Heart left ventricle (tissue), 16 donors: ENCODE measurements at regions not wholly inside any gene's neighbourhood (a gene's known extent, or its start where the extent isn't known, plus 50 kb on each side); places are given as distances from the start of the nearest gene placed in this dataset.

Experiments used
- ATAC-seq, 4 donors: fragments of 200-7000 bp; cut with Tn5 transposase; one replicate each; pipeline ENCODE4 v1.9.1; 2020 to 2022; ENCODE audit warnings: moderate library complexity in 4 of 4, mild to moderate bottlenecking in 3 of 4, moderate number of reproducible peaks in 1 of 4
- DNase-seq, 5 donors: peaks; one replicate each; pipeline ENCODE4 v3.0.0-alpha.2; 2020
- H3K27ac ChIP-seq, 12 donors: fragments of 200-600 bp; sonication (generic) in 4 of 12; one replicate each; pipeline versions ENCODE4 v1.5.0 to v1.8.0; 2016 to 2022; ENCODE audit warnings: mild to moderate bottlenecking in 2 of 12
- H3K27me3 ChIP-seq, 9 donors: fragments of 200-600 bp; sonication (generic) in 2 of 9; one replicate each; pipeline versions ENCODE4 v1.5.1 to v1.8.0; 2016 to 2022; ENCODE audit warnings: mild to moderate bottlenecking in 3 of 9
- H3K36me3 ChIP-seq, 9 donors: fragments of 200-600 bp; sonication (generic) in 2 of 9; one replicate each; pipeline versions ENCODE4 v1.5.0 to v1.8.0; 2018 to 2022; ENCODE audit warnings: mild to moderate bottlenecking in 2 of 9
- H3K4me1 ChIP-seq, 12 donors: fragments of 200-600 bp; sonication (generic) in 4 of 12; one replicate each; pipeline versions ENCODE4 v1.5.0 to v1.8.0; 2016 to 2022; ENCODE audit warnings: mild to moderate bottlenecking in 3 of 12
- H3K4me3 ChIP-seq, 12 donors: fragments of 200-600 bp; sonication (generic) in 4 of 12; one replicate each; pipeline versions ENCODE4 v1.5.0 to v1.8.0; 2017 to 2022; ENCODE audit warnings: mild to moderate bottlenecking in 9 of 12, moderate library complexity in 4 of 12
- H3K9me3 ChIP-seq, 12 donors: fragments of 200-600 bp; sonication (generic) in 4 of 12; one replicate each; pipeline versions ENCODE4 v1.5.0 to v1.8.0; 2016 to 2022; ENCODE audit warnings: mild to moderate bottlenecking in 1 of 12
- CTCF ChIP-seq, 12 donors: fragments of 200-600 bp; sonication (generic) in 4 of 12; IDR thresholded peaks; one replicate each; pipeline versions ENCODE4 v1.5.0 to v1.8.0; 2018 to 2022; ENCODE audit warnings: antibody characterized with exemption in 12 of 12, mild to moderate bottlenecking in 5 of 12
- POLR2A ChIP-seq, 2 donors: fragments of 450-650 bp; IDR thresholded peaks; one replicate each; pipeline ENCODE4 v1.6.1; 2017; ENCODE audit warnings: antibody characterized with exemption in 2 of 2, mild to moderate bottlenecking in 2 of 2, moderate library complexity in 2 of 2
- WGBS, 4 donors: extraction: QIAGEN DNeasy Blood & Tissue Kit in 2 of 4; methylation state at CpG; one replicate each; pipeline versions ENCODE4 v1.1.5 to v1.1.7; 2013 to 2018; 5-methylcytosine and 5-hydroxymethylcytosine counted together
- intact Hi-C, 10 donors: fragments of 100-400 bp; cut with DNase I; formaldehyde crosslinking; loops; one replicate each; pipeline versions ENCODE4 v1.11.1 to v1.14.2; 2022
- donor health status: ischemic (EF 13 %, LVEDD 7.1; RV severe dilation, severe dysfunction).
- donor health status: healthy with polysubstance abuse.
- donor health status: DM: no; HTN: yes; CAD: no.
- donor health status: DM: no; HTN: no; CAD: no.
- donor health status: ischemic (EF 25% LVEDD 6.9; RV normal size, moderate dysfunction).
- donor health status: ischemic (EF 25% LVEDD 5.7; RV mildly dilated, moderate dysfunction).
- donor health status: healthy.
- donor health status: DM: yes; HTN: yes; CAD: no.
- donor health status: ischemic (EF 35%, LVEDD 5.7; RV mildly dilated, moderate dysfunction).
- donor health status: nonischemic (EF 11% LVEDD 7.7; RV severe dilation, severe dysfunction).
- donor health status: DM: yes; HTN: yes; CAD: no.
- donor health status: PGD.
- donor health status: ischemic (EF 29% LVEDD 5.4; RV normal size, mild dysfunction).
- donor health status: nonischemic (EF 23%, LVEDD 6.1; RV moderate dilation, normal function).

- intact Hi-C loops: loop anchor here in 3 of 10 donors (5.0 to 10.0 kb wide), 3 partner anchors 78 to 231 kb away; no protein-coding TSS in a partner anchor
- no peak for DNase-seq
- no peaks in the 10 kb centered on the region for H3K27me3 ChIP-seq
- WGBS, 4 donors: 71 to 81% (median 77%) methylated on average over 3 of the region's 3 CpGs
- H3K9me3 ChIP-seq: no peaks in the 10 kb centered on the region
- peak overlapping the region in 1 of 12 donors; percentile 76 for H3K27ac ChIP-seq
- H3K36me3 ChIP-seq: no peaks in the 10 kb centered on the region
- no peak for ATAC-seq
- H3K4me3 ChIP-seq: no peak overlapping the region
- H3K4me1 ChIP-seq: peaks cover 0 to 17% (median 9%) of the 10 kb centered on the region in 12 donors
- TF ChIP-seq POLR2A (IDR thresholded peaks at IDR 0.05) (no peak), CTCF (IDR thresholded peaks at IDR 0.05) (no peak)
Measured at GRCh38 chr4:138912704-138913340, 102.8 kb upstream of the NOCT start.

- ATAC-seq (no peak), DNase-seq (no peak)
- Histone ChIP-seq H3K4me3 (no peak overlapping the region), H3K27me3 (no peaks in the 10 kb centered on the region), H3K27ac (peak overlapping the region in 2 of 12 donors; percentile 73 to 76), H3K9me3 (no peaks in the 10 kb centered on the region), H3K36me3 (no peaks in the 10 kb centered on the region), H3K4me1 (peaks cover 0 to 17% (median 9%) of the 10 kb centered on the region in 12 donors)
- intact Hi-C loops: loop anchor here in 3 of 10 donors (5.0 to 10.0 kb wide), 3 partner anchors 77 to 230 kb away; no protein-coding TSS in a partner anchor
- no peak for TF ChIP-seq CTCF (IDR thresholded peaks at IDR 0.05)
- WGBS, 4 donors: 71 to 79% (median 75%) methylated on average over 9 of the region's 9 CpGs
Measured at GRCh38 chr4:138911909-138912703, 103.5 kb upstream of the NOCT start.

GRCh38 chr4:138910914-138911336, 104.7 kb upstream of the NOCT start:
- H3K27ac ChIP-seq: peak overlapping the region in 10 of 12 donors; percentile 1 to 76 (median 56)
- TF ChIP-seq POLR2A (IDR thresholded peaks at IDR 0.05) (peak in 1 of 2 donors; percentile 25), CTCF (IDR thresholded peaks at IDR 0.05) (no peak)
- H3K9me3 ChIP-seq: no peaks in the 10 kb centered on the region
- H3K4me3 ChIP-seq: peak overlapping the region in 1 of 12 donors; percentile 20
- intact Hi-C loops: loop anchor here in 3 of 10 donors (5.0 to 10.0 kb wide), 3 partner anchors 76 to 229 kb away; no protein-coding TSS in a partner anchor
- DNase-seq (peak; percentile 64 to 89 (median 79)), ATAC-seq (peak; percentile 98 to 99 (median 98))
- WGBS, 4 donors: 5 to 15% (median 8%) methylated on average over 10 to 12 of the region's 12 CpGs
- peaks cover 0 to 17% (median 9%) of the 10 kb centered on the region in 12 donors for H3K4me1 ChIP-seq
- H3K27me3 ChIP-seq: no peaks in the 10 kb centered on the region
- no peaks in the 10 kb centered on the region for H3K36me3 ChIP-seq
